OCI-LY3 (cell line): ENCODE measurements at regions not wholly inside any gene's neighbourhood (a gene's known extent, or its start where the extent isn't known, plus 50 kb on each side); places are given as distances from the start of the nearest gene placed in this dataset.

Experiments
- EZH2phosphoT487 ChIP-seq: fragments of 200-600 bp; shearing (Covaris generic); IDR thresholded peaks from 2 replicates; pipeline ENCODE4 v1.6.1; 2018; ENCODE audit warnings: antibody characterized with exemption, mixed run types, low read depth
- TF ChIP-seq, protein P1 (sequence below): fragments of 200-600, 300-600 bp; sonication (generic); IDR thresholded peaks from 2 replicates; pipeline ENCODE4 v1.5.1; 2014; ENCODE audit warnings: antibody characterized with exemption, low read length, low read depth

GRCh38 chr2:144275340-144275739 is 244.6 kb downstream of the ZEB2 start:
- TF ChIP-seq, protein P1, sequence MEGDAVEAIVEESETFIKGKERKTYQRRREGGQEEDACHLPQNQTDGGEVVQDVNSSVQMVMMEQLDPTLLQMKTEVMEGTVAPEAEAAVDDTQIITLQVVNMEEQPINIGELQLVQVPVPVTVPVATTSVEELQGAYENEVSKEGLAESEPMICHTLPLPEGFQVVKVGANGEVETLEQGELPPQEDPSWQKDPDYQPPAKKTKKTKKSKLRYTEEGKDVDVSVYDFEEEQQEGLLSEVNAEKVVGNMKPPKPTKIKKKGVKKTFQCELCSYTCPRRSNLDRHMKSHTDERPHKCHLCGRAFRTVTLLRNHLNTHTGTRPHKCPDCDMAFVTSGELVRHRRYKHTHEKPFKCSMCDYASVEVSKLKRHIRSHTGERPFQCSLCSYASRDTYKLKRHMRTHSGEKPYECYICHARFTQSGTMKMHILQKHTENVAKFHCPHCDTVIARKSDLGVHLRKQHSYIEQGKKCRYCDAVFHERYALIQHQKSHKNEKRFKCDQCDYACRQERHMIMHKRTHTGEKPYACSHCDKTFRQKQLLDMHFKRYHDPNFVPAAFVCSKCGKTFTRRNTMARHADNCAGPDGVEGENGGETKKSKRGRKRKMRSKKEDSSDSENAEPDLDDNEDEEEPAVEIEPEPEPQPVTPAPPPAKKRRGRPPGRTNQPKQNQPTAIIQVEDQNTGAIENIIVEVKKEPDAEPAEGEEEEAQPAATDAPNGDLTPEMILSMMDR, result no peak
- TF ChIP-seq EZH2phosphoT487, result no peak
